C1 segment of cervical spinal cord (tissue), 14 donors: ENCODE measurements at regions not wholly inside any gene's neighbourhood (a gene's known extent, or its start where the extent isn't known, plus 50 kb on each side); places are given as distances from the start of the nearest gene placed in this dataset.

Source experiments
- DNase-seq, 14 donors: peaks; one replicate each; lab custom pipeline; 2025; lab: John Stamatoyannopoulos, UW

GRCh38 chr2:168338803-168339437 is 91.5 kb upstream of the STK39 start:
- DNase-seq = no peak

- DNase-seq = no peak
Observed at GRCh38 chr2:168340931-168341330, 93.5 kb upstream of the STK39 start.

DNA sequence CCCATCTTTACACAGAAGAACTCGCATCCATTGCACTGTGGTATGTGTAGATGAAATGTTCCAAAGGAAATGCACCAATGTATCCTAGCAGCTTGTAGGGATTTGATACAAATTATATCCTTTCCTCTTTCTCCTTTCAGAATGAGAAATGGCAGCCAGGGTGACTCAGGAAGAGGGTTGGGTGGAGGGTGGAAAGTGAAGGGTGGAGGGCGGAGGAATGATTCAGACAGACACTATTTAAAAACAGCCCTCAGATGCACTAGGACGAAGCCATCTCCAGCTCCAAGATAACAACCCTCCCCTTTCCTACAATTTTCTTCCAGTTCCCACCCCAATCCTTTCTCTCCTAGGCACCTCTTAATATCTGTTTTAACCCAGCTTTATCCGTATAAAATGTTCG is 96.2 kb upstream of the STK39 start:
- no peak for DNase-seq

DNA sequence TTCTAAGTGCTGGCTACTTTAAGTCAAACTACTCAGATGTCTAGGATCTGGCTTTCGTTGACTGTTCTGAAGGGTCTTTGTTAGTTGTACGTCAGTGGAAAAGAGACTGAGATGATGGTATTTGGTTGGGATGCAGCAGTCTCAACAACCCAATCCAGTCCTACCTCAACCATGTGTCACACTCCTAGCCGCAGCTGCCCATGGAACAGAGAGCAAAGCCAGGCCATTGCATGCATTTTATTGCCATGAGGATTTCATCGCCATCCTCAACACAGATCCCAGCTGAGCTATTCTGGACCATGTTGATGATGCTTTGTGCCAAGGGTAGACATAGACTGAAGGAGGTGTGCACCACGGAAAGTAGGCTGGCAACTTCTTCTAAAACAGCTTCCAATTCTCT is 97.3 kb upstream of the STK39 start:
- no peak for DNase-seq

DNA sequence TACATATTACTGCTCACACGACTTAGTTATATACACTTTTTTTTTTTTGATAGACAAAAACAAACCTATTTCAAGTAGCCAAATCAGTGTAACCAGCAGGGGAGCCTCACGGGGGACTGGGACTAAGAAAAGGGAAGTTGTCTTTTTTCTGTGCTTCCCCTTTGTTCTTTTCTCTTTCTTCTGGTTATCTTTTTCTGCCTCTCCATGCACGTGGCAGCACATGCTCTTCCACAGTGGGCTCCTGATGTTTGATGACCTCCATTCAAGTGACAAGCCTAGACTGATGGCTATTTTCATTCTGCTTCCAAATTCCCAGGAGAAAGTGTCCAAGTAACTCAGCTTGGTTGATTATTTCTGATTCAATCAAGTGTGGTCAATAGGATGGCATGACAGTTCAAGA is 98.2 kb upstream of the STK39 start:
- DNase-seq = no peak

- DNase-seq = peak in 12 of 14 donors; percentile 4 to 74 (median 30)
Observed at GRCh38 chr2:168346725-168347477, 99.5 kb upstream of the STK39 start.

DNA sequence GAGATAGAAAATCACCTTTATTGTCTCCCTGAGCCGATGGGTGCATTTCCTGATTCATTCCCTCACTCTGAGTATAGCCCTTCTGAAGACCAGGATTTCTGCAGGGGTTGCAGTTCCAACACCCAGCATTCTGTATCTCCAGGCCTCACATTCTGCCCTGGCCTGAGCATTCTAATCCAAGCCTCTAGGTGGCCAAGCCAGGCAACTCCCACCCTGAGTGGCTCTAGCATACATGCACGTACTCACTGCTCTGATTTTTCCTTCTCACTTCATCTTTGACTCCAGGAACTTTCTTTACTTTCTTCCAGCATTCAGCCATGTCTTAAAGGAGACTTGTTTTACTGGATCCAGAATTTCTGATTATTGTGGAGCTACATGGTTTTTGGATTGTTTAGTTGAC is 100.7 kb upstream of the STK39 start:
- no peak for DNase-seq

DNA sequence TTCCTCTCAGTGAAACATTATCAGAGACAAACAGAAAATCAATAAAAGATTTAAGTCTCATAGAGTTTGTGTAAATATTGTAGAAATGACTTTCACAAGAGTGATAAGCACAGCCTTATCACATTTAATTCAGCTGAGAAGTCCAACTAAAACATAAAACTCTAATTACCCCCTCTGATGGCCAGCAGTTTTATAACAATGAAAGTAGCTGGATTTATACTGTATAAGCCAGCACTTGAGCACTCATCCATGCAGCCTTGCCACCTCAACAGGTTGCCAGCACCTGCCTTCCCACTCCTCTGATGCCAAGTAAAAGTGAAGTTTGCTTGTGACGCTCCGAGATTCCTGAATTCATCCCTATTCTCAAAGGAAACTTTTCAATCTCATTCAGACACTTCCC is 103.0 kb upstream of the STK39 start:
- DNase-seq = no peak

- DNase-seq = no peak
Observed at GRCh38 chr2:168353251-168353650, 102.8 kb upstream of the CERS6 start.

- no peak for DNase-seq
Observed at GRCh38 chr2:168354499-168354898, 101.6 kb upstream of the CERS6 start.

DNA sequence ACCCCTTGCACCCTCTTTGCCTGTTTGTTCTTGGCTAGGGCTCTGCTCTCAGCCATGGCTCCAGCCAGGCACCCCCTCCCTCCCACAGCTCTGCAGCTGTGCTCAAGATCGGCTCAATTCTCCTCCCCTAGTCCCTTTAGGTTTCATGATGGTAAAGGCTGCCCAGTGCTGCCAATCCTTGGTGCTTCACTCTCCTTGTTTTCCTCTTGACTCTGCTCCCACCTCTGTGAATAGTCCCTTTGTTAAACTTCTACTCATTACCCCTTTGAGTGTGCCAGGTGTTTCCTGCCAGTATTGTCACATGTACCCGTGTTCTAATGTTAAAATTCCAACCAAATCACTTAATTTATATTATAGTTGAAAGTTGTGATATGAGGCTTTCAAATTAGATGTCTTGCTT is 101.0 kb upstream of the CERS6 start:
- peak in 1 of 14 donors; percentile 13 for DNase-seq

DNA sequence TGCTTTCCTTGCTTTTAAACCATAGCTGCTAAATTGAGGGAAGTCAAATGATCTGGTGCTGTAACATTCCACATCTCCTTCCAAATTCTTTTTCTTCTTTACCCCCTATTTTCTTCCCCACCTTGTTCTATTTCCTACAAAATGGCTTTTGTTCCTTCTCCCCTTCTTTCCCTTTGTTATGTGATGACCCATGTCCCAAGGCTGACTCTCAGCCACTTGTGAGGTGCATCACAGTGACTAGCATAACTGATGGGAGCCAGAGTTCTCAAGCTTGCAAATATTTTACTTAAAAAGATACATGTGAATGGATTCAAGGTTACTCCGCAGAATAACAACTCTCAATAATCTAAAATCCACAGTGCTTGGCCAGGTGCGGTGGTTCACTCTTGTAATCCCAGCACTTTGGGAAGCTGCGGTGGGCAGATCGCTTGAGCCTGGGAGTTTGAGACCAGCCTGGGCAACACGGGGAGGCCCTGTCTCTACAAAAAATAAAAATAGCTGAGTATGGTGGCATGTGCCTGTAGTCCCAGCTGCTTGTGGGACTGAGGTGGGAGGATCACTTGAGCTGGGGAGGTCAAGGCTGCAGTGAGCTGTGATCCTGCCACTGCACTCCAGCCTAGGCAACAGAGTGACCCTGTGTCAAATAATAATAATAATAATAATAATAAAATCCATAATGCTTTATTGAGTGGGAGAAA is 100.1 kb upstream of the CERS6 start:
- peak in 1 of 14 donors; percentile 41 for DNase-seq

DNA sequence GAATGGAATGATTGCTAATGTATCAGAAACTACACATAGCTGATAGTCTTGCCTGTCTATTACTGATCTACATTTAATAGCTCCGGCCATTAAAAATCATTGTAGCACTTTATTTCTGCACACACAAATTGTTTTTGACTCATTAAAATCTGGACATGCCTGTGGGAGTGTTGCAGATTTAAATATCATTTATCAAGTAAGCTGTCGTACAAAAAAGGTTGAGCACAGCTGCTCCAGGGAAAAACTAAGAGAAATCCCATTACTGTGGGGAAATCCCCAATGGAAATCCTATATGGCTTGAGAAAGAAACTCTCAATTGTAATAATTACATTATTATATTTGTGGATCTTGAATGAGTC is 99.6 kb upstream of the CERS6 start:
- DNase-seq = no peak

DNA sequence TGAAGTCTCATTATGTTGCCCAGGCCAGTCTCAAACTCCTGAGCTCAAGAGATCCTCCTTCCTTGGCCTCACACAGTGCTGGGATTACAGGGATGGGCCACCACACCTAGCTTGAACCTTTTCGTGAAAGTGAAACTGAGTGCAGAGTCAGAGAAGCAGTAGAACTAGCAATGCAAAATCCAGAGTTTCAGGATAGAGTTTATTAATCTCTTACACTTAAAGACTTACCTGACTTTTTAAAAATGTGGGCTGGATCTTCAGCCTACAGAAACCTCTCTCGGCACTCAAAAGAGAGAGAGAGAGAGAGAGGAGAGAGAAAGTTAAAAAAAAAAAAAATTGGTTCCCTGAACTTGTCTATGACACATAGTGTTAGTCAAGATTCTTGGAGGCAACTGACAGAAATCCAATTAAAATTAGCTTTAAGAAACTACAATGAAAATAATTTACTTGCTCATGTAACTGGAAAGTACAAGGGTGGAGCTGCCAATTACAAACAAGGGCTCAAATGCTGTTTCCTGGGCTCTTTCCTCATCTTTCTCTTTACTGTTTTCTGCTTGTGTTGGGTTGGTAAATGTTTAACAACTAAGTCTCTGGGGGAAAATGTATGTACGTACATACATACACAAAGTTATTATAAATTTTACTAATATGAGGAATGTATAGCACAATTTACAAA is 98.1 kb upstream of the CERS6 start:
- no peak for DNase-seq

GRCh38 chr2:168359082-168359481 is 97.0 kb upstream of the CERS6 start:
- no peak for DNase-seq

DNA sequence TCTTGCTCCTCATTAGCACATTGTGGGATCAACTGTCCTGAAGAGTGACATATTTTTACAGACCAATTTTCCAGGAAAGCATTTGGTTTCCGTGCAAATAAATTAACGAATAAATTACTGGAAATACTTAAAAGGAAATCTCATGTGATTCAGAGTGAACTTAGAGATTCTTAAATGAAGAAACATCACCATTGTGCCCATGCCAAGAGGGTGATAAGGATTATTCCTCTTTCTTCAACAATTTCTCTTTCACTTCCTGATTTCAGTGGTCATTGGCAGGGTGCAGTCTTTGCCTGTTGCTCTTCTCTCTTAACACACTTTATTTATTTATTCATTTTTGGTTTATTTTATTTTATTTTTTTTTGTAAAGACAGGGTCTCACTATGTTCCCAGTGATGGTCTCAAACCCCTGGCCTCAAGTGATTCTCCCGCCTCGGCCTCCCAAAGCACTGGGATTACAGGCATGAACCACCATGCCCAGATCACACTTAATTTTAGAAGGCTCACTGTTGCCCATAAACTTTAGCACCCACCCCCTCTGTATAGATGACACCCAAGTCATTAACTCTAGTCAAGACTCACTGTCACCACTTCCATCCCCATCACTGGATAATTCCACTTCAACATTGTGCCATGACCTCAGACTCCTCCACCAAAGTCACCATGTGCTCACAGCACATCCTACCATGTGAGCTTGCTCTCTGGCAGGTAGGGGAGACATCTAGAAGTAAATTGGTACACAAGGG is 92.6 kb upstream of the CERS6 start:
- no peak for DNase-seq

DNA sequence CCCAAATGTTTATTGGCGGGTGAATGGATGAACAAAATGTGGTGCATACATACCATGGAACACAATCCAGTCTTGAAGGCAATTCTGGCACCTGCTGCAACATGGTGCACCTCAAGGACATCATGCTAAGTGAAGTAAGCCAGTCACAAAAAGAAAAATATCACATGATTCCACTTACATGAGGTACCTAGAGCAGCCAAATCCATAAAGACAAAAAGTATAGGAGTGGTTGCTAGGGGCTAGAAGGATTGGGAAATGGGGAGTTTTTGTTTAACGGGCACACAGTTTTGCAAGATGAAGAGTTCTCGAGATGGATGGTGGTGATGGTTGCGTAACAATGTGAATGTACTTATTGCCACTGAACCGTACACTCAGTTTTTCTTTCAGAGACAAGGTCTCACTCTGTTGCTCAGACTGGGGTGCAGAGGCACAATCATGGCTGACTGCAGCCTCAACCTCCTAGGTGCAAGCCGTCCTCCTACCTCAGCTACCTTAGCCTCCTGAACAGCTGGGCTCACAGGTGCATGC is 90.9 kb upstream of the CERS6 start:
- no peak for DNase-seq

GRCh38 chr2:168369031-168369430 is 87.0 kb upstream of the CERS6 start:
- DNase-seq = no peak

DNA sequence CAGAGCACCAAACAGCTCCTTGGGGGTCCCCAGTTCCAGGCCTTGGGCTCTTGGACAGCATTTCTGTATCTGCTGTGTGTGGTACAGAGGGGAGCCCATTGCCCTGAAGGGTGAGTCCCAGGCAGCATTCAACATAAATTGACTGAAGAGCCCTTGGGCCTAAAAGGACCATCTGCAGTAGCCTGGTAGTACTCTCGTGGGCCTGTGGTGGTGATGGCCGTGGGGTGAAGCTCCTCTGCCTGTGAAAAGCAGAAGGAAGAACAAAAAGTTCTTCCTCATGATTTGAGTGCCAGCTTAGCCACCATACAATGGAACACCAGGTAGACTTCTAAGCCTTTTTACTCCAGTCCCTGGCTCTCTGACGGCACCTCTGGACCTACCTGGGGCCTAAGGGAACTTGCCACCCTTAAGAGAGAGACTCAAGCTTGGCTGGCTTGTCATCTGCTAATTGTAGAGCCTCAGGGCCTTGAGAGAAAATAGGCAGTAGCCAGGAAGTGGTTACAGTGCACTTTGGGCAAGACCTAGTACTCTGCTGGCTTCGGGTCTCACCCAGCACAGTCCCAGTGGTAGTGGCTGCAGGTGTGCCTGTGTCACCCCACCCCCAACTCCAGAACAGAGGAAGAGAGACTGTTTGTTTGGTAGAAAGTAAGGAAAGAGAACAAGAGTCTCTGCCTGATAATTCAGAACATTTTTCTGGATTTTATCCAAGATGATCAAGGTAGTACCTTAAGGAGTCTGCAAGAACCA is 84.6 kb upstream of the CERS6 start:
- DNase-seq = no peak

GRCh38 chr2:168373468-168373867 is 82.6 kb upstream of the CERS6 start:
- no peak for DNase-seq
